WTC11 (cell line): ENCODE measurements at regions not wholly inside any gene's neighbourhood (a gene's known extent, or its start where the extent isn't known, plus 50 kb on each side); places are given as distances from the start of the nearest gene placed in this dataset.

Experiments
- ATAC-seq: fragments of 200-7000 bp; cut with Tn5 transposase; 2 replicates; pipeline ENCODE4 v1.10.0; 2021; ENCODE audit warnings: mild to moderate bottlenecking, moderate library complexity
- CTCF ChIA-PET: fragments of 300-600 bp; sonication (Branson Sonifier 250); formaldehyde crosslinking; loops from one replicate; lab custom pipeline; 2021; ENCODE audit warnings: antibody characterized with exemption; lab: Charles Lee
- POLR2A ChIA-PET: fragments of 350-600 bp; sonication (Branson Sonifier 250); formaldehyde crosslinking; loops from one replicate; lab custom pipeline; 2021; ENCODE audit warnings: antibody characterized with exemption; lab: Charles Lee
- DNase-seq: peaks from one replicate; pipeline ENCODE4 v3.0.0; 2021; ENCODE audit warnings: low spot score
- H3K27ac Mint-ChIP-seq: 2 replicates; pipeline ENCODE4 v1.8.0; 2021; ENCODE audit warnings: mixed read lengths
- H3K27me3 Mint-ChIP-seq: 2 replicates; pipeline ENCODE4 v1.8.0; 2021; ENCODE audit warnings: low read depth, mild to moderate bottlenecking, moderate library complexity, mixed read lengths
- H3K36me3 Mint-ChIP-seq: 2 replicates; pipeline ENCODE4 v1.8.0; 2021; ENCODE audit warnings: mixed read lengths
- H3K4me1 Mint-ChIP-seq: 2 replicates; pipeline ENCODE4 v1.8.0; 2022; ENCODE audit warnings: mixed read lengths
- H3K4me3 Mint-ChIP-seq: 2 replicates; pipeline ENCODE4 v1.8.0; 2021; ENCODE audit warnings: mild to moderate bottlenecking, moderate library complexity, mixed read lengths
- H3K9me3 Mint-ChIP-seq: 2 replicates; pipeline ENCODE4 v1.8.0; 2021; ENCODE audit warnings: mixed read lengths
- AFF4 ChIP-seq: sonication (generic); formaldehyde crosslinking; IDR thresholded peaks from 2 replicates; pipeline ENCODE4 v1.8.1; 2023; ENCODE audit warnings: mild to moderate bottlenecking, missing genetic modification reagents, borderline replicate concordance
- ATF1 ChIP-seq: sonication (generic); formaldehyde crosslinking; IDR thresholded peaks from 2 replicates; pipeline ENCODE4 v1.8.1; 2023; ENCODE audit warnings: mild to moderate bottlenecking, moderate library complexity, missing genetic modification reagents
- ATF6 ChIP-seq: sonication (generic); formaldehyde crosslinking; IDR thresholded peaks from 2 replicates; pipeline ENCODE4 v1.8.1; 2023; ENCODE audit warnings: mild to moderate bottlenecking, missing genetic modification reagents
- CBFB ChIP-seq: sonication (generic); formaldehyde crosslinking; IDR thresholded peaks from 2 replicates; pipeline ENCODE4 v1.8.1; 2022; ENCODE audit warnings: mild to moderate bottlenecking, low read depth, missing genetic modification reagents
- CDX4 ChIP-seq: fragments of 250-450 bp; sonication (Bioruptor Pico); IDR thresholded peaks from 2 replicates; pipeline ENCODE4 v1.9.0; 2021; ENCODE audit warnings: moderate library complexity, mild to moderate bottlenecking, inconsistent platforms, borderline replicate concordance
- E2F1 ChIP-seq: sonication (generic); formaldehyde crosslinking; IDR thresholded peaks from 2 replicates; pipeline ENCODE4 v1.8.0; 2022; ENCODE audit warnings: mild to moderate bottlenecking, missing genetic modification reagents
- GRHL2 ChIP-seq: fragments of 250-450 bp; sonication (Bioruptor Pico); IDR thresholded peaks from 2 replicates; pipeline ENCODE4 v1.8.0; 2022; ENCODE audit warnings: mild to moderate bottlenecking, moderate library complexity; ENCODE audit not compliant: insufficient replicate concordance, severe bottlenecking
- HMGA2 ChIP-seq: fragments of 250-450 bp; sonication (Bioruptor Pico); IDR thresholded peaks from 2 replicates; pipeline ENCODE4 v1.4.0; 2021; ENCODE audit warnings: mild to moderate bottlenecking, moderate library complexity
- HMGXB4 ChIP-seq: sonication (generic); formaldehyde crosslinking; IDR thresholded peaks from 2 replicates; pipeline ENCODE4 v1.8.1; 2023; ENCODE audit warnings: mild to moderate bottlenecking, moderate library complexity, missing genetic modification reagents
- MXD4 ChIP-seq: fragments of 250-450 bp; sonication (Bioruptor Pico); IDR thresholded peaks from 2 replicates; pipeline ENCODE4 v1.8.0; 2021; ENCODE audit warnings: mild to moderate bottlenecking, moderate library complexity, borderline replicate concordance
- NFE2L1 ChIP-seq: sonication (generic); formaldehyde crosslinking; IDR thresholded peaks from 2 replicates; pipeline ENCODE4 v1.8.1; 2023; ENCODE audit warnings: missing genetic modification reagents
- SMAD3 ChIP-seq: sonication (generic); formaldehyde crosslinking; IDR thresholded peaks from 2 replicates; pipeline ENCODE4 v1.8.0; 2022; ENCODE audit warnings: missing genetic modification reagents, mild to moderate bottlenecking, borderline replicate concordance
- SMAD4 ChIP-seq: sonication (generic); formaldehyde crosslinking; IDR thresholded peaks from 2 replicates; pipeline ENCODE4 v1.8.0; 2022; ENCODE audit warnings: mild to moderate bottlenecking, missing genetic modification reagents
- SP1 ChIP-seq: sonication (generic); formaldehyde crosslinking; conservative IDR thresholded peaks from 2 replicates; pipeline ENCODE4 v1.8.1; 2022; ENCODE audit warnings: missing genetic modification reagents
- TEAD1 ChIP-seq: sonication (generic); formaldehyde crosslinking; IDR thresholded peaks from 2 replicates; pipeline ENCODE4 v1.8.0; 2022; ENCODE audit warnings: mild to moderate bottlenecking, missing genetic modification reagents
- ZMAT4 ChIP-seq: fragments of 250-450 bp; sonication (Bioruptor Pico); IDR thresholded peaks from 2 replicates; pipeline ENCODE4 v1.9.0; 2021; ENCODE audit warnings: mild to moderate bottlenecking
- ZNF263 ChIP-seq: sonication (generic); formaldehyde crosslinking; IDR thresholded peaks from 2 replicates; pipeline ENCODE4 v1.8.1; 2022; ENCODE audit warnings: low read depth, mild to moderate bottlenecking, moderate library complexity, missing genetic modification reagents
- ZNF281 ChIP-seq: sonication (generic); formaldehyde crosslinking; IDR thresholded peaks from 2 replicates; pipeline ENCODE4 v1.8.0; 2023; ENCODE audit warnings: mild to moderate bottlenecking, missing genetic modification reagents

- POLR2A ChIA-PET = no interaction called here
- CTCF ChIA-PET = no interaction called here
- no peak for DNase-seq
- no peaks in the 10 kb centered on the region for H3K36me3 Mint-ChIP-seq
- no peak for TF ChIP-seq MXD4 (CRISPR knock-in tag)
- no peak for TF ChIP-seq SMAD3 (CRISPR knock-in tag)
- TF ChIP-seq TEAD1 (CRISPR knock-in tag) = no peak
- TF ChIP-seq ZMAT4 (CRISPR knock-in tag) = no peak
- H3K27me3 Mint-ChIP-seq = no peaks in the 10 kb centered on the region
- H3K4me1 Mint-ChIP-seq = peaks cover 5% of the 10 kb centered on the region
- no peak overlapping the region for H3K27ac Mint-ChIP-seq
- no peak for ATAC-seq
- H3K4me3 Mint-ChIP-seq = no peak overlapping the region
- 0 out of 2 replicates have a peak, but pooled peaks cover 4% of the 10 kb centered on the region for H3K9me3 Mint-ChIP-seq
These were observed 134.4 kb upstream of the TBL1X start for GRCh38 chrX:9330249-9330982.

GRCh38 chrX:9333873-9334560 lies 130.8 kb upstream of the TBL1X start:
- Mint-ChIP-seq H3K9me3 (no peaks in the 10 kb centered on the region), H3K36me3 (no peaks in the 10 kb centered on the region), H3K27me3 (no peaks in the 10 kb centered on the region), H3K4me3 (no peak overlapping the region), H3K27ac (no peak overlapping the region), H3K4me1 (peaks cover 24% of the 10 kb centered on the region)
- POLR2A ChIA-PET = no interaction called here
- TF ChIP-seq MXD4 (CRISPR knock-in tag) = no peak
- TF ChIP-seq AFF4 (CRISPR knock-in tag) = no peak
- no peak for TF ChIP-seq CDX4 (CRISPR knock-in tag)
- no peak for TF ChIP-seq HMGA2 (CRISPR knock-in tag)
- no peak for TF ChIP-seq ZNF263 (CRISPR knock-in tag)
- TF ChIP-seq GRHL2 (CRISPR knock-in tag) = no peak
- TF ChIP-seq SP1 (CRISPR knock-in tag) = no peak
- no peak for TF ChIP-seq HMGXB4 (CRISPR knock-in tag)
- TF ChIP-seq ATF1 = no peak
- TF ChIP-seq SMAD4 (CRISPR knock-in tag) = no peak
- no peak for TF ChIP-seq CBFB (CRISPR knock-in tag)
- TF ChIP-seq E2F1 (CRISPR knock-in tag) = no peak
- no peak for TF ChIP-seq NFE2L1 (CRISPR knock-in tag)
- TF ChIP-seq ZNF281 (CRISPR knock-in tag) = no peak
- TF ChIP-seq ATF6 (CRISPR knock-in tag) = no peak
- CTCF ChIA-PET = no interaction called here
- DNase-seq = no peak
- no peak for ATAC-seq
